Fibroblast of villous mesenchyme (primary cell): ENCODE measurements at regions not wholly inside any gene's neighbourhood (a gene's known extent, or its start where the extent isn't known, plus 50 kb on each side); places are given as distances from the start of the nearest gene placed in this dataset.

ENCODE experiments used
- DNase-seq: peaks from one replicate; pipeline ENCODE4 v3.0.0-alpha.2; 2010; ENCODE audit warnings: low read depth
- H3K4me3 ChIP-seq: 2 replicates; pipeline ENCODE4 v1.5.1; 2011; ENCODE audit warnings: low read depth, mild to moderate bottlenecking, low read length
- TF ChIP-seq, protein P1 (sequence below): IDR thresholded peaks from 2 replicates; pipeline ENCODE4 v1.5.1; 2012; ENCODE audit warnings: low read depth, mild to moderate bottlenecking, low read length; ENCODE audit not compliant: insufficient read depth

DNA sequence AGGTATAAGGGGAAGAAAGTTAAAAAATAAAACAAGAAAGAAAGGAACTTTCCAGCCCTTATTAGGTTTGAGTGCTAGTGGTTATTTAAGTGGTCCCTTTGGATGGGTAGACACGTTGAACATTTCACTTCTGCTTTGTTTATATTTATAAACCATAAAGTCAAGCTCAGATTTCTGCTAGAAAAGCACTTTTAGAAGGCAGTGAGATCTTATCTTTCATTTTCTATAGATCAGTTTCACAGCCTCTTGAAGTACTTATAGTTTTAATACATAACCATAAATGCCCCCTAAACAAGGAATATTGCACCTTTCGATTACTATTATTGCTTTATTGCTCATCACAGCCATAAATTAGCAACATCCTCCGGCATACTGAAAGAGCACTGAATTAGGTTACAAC, 446.8 kb upstream of the PLXNA2 start:
- H3K4me3 ChIP-seq, result no peak overlapping the region
- TF ChIP-seq, protein P1, sequence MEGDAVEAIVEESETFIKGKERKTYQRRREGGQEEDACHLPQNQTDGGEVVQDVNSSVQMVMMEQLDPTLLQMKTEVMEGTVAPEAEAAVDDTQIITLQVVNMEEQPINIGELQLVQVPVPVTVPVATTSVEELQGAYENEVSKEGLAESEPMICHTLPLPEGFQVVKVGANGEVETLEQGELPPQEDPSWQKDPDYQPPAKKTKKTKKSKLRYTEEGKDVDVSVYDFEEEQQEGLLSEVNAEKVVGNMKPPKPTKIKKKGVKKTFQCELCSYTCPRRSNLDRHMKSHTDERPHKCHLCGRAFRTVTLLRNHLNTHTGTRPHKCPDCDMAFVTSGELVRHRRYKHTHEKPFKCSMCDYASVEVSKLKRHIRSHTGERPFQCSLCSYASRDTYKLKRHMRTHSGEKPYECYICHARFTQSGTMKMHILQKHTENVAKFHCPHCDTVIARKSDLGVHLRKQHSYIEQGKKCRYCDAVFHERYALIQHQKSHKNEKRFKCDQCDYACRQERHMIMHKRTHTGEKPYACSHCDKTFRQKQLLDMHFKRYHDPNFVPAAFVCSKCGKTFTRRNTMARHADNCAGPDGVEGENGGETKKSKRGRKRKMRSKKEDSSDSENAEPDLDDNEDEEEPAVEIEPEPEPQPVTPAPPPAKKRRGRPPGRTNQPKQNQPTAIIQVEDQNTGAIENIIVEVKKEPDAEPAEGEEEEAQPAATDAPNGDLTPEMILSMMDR, result no peak
- DNase-seq, result no peak

DNA sequence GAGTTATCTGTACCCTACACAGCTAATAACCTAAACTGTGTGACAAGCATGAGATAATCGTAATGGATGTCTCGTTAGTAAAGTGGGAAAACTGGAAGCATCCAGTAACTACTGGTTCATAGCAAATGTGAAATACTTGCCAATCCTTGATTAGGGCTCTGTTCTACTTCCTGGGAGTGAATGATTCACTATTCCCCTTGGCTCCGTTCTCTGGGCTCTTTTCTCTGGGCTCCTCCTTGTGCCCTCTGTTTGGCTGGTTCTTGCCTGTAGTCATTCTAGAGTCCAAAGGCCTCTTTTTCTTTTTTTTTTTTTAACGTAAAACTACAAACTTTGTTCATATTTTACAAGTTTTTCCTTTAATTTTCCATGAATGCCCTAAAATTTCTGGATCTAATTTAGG, 465.8 kb upstream of the PLXNA2 start:
- DNase-seq, result no peak
- no peak overlapping the region for H3K4me3 ChIP-seq
- TF ChIP-seq, protein P1, result no peak

- no peak for DNase-seq
- TF ChIP-seq, protein P1, result no peak
- H3K4me3 ChIP-seq, result no peak overlapping the region
Measured at GRCh38 chr1:208714323-208714722, 470.1 kb upstream of the PLXNA2 start.

- no peak for DNase-seq
- no peak overlapping the region for H3K4me3 ChIP-seq
- TF ChIP-seq, protein P1, result no peak
Measured at GRCh38 chr1:208717525-208717924, 473.3 kb upstream of the PLXNA2 start.

- DNase-seq, result no peak
- TF ChIP-seq, protein P1, result no peak
- no peak overlapping the region for H3K4me3 ChIP-seq
Measured at GRCh38 chr1:208722592-208722991, 478.4 kb upstream of the PLXNA2 start.

GRCh38 chr1:208724079-208724478, 479.9 kb upstream of the PLXNA2 start:
- H3K4me3 ChIP-seq, result no peak overlapping the region
- no peak for DNase-seq
- TF ChIP-seq, protein P1, result no peak

GRCh38 chr1:208728815-208729214, 484.6 kb upstream of the PLXNA2 start:
- DNase-seq, result no peak
- TF ChIP-seq, protein P1, result no peak
- H3K4me3 ChIP-seq, result no peak overlapping the region
